Large intestine (tissue), 3 donors: ENCODE measurements at regions not wholly inside any gene's neighbourhood (a gene's known extent, or its start where the extent isn't known, plus 50 kb on each side); places are given as distances from the start of the nearest gene placed in this dataset.
A peak's percentile ranks its signal among the peaks of the same experiment; 100 is the strongest.

Source experiments
- DNase-seq, 2 donors: peaks; one replicate each; pipeline versions ENCODE4 v3.0.0 to v3.0.0-alpha.2; 2013
- H3K27ac ChIP-seq: one replicate; pipeline ENCODE4 v1.5.1; 2013; ENCODE audit warnings: low read length
- H3K27me3 ChIP-seq: 2 replicates; pipeline ENCODE4 v1.6.1; 2013; ENCODE audit warnings: low read length; ENCODE audit not compliant: control insufficient read depth, insufficient read depth
- H3K36me3 ChIP-seq: 2 replicates; pipeline ENCODE4 v1.6.1; 2013; ENCODE audit warnings: low read length; ENCODE audit not compliant: control insufficient read depth, insufficient read depth
- H3K4me1 ChIP-seq: one replicate; pipeline ENCODE4 v1.6.1; 2013; ENCODE audit warnings: low read length; ENCODE audit not compliant: control insufficient read depth, insufficient read depth
- H3K4me3 ChIP-seq: one replicate; pipeline ENCODE4 v1.5.1; 2013; ENCODE audit warnings: low read length
- H3K9me3 ChIP-seq: one replicate; pipeline ENCODE4 v1.6.1; 2013; ENCODE audit warnings: mild to moderate bottlenecking, low read depth, low read length, moderate library complexity; ENCODE audit not compliant: control insufficient read depth
- WGBS: methylation state at CpG from one replicate; pipeline ENCODE4 v1.1.5; 2013; ENCODE audit warnings: low lambda C conversion rate; ENCODE audit not compliant: insufficient coverage; 5-methylcytosine and 5-hydroxymethylcytosine counted together

GRCh38 chr10:28939281-28940157, 262.2 kb downstream of the BAMBI start:
- peak overlapping the region; percentile 14 for H3K4me3 ChIP-seq
- H3K36me3 ChIP-seq: no peaks in the 10 kb centered on the region
- peak overlapping the region; percentile 36 for H3K27ac ChIP-seq
- H3K9me3 ChIP-seq: peaks cover 3% of the 10 kb centered on the region
- H3K27me3 ChIP-seq: no peaks in the 10 kb centered on the region
- H3K4me1 ChIP-seq: peaks cover 5% of the 10 kb centered on the region
- peak; percentile 82 to 92 for DNase-seq
- 57% methylated on average over 4 of the region's 29 CpGs for WGBS

DNA sequence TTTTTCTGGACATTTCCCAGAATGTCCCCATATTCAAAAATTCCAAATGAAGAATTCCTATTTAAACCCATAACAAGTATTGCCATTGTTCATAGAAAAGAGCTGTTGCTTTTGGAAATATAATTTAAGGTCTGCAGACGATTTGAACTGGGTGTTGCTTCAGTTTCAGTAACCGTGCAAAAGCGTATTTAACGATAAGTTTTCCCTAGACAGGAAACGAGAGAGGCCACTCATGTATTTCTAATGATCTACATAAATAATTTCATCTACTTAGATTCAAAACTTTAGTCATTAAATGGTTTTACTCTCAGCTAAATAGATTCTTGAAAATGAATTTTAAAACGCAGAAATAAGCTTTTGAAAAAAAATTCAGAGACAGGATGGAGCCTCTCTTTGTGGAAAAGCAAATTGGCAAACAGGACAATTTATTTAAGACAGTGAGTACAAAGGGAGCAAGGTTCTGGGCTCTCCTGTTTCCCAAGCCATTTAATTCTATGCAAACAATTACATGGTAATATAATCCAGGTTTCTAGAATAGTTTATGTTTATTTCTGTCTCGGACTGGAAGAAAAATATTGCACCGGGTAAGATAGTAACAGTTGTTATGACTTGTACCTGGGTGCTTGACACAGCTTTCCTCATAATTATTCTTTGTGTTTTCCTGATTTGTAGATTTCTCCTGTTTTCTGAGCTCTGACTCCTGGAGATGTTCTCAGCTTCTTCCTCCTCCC, 263.0 kb downstream of the BAMBI start:
- Histone ChIP-seq H3K36me3 (no peaks in the 10 kb centered on the region), H3K9me3 (peaks cover 9% of the 10 kb centered on the region), H3K4me1 (peaks cover 5% of the 10 kb centered on the region), H3K4me3 (peak overlapping the region; percentile 14), H3K27me3 (no peaks in the 10 kb centered on the region), H3K27ac (peak overlapping the region; percentile 36)
- DNase-seq: peak in 1 of 2 donors; percentile 51
- 8% methylated on average over 4 of the region's 8 CpGs for WGBS

DNA sequence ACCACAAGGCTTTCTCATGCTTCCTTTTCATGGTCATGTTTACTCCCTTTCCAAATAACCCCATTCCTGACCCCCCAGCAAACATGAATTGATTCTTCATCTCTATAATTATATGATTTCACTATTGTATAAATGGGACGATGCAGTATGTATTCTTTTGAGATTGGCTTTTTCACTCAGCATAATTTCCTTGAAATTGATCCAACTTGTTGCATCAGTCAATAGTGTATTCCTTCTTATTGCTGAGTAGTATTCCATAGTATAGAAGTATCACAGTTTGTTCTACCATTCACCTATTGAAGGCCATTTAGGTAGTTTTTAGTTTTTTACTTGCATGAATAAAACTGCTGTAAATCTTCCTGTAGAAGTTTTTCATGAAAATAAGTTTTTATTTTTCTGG, 264.7 kb downstream of the BAMBI start:
- whole genome bisulfite sequencing: 100% methylated on average over 1 of the region's 1 CpG
- no peak overlapping the region for H3K27ac ChIP-seq

DNA sequence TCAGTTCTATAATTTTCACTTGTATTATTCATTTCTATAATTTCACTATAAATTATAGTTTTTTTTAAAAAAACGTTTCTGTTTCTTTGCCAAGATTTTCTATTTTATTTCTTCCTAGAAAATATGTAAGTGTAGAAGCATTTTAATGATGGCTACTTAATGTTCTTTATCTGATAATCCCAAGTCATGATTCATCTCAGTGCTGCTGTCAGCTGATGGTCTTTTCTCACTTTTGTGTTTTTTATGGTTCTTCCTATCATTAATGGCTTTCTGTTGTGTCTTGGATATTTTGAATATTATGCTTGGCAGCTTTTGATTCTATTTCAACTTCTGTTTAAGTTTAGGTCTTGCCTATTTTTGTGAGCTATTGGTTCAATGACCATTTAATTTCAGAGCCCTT, 268.6 kb downstream of the BAMBI start:
- no peak overlapping the region for H3K27ac ChIP-seq
- H3K9me3 ChIP-seq: peaks cover 9% of the 10 kb centered on the region
- 100% methylated on average over 1 of the region's 1 CpG for WGBS

More for the DNA sequence above, 264.7 kb downstream of the BAMBI start:
- Histone ChIP-seq H3K9me3 (peaks cover 9% of the 10 kb centered on the region), H3K36me3 (no peaks in the 10 kb centered on the region), H3K4me3 (no peak overlapping the region), H3K4me1 (peaks cover 5% of the 10 kb centered on the region), H3K27me3 (no peaks in the 10 kb centered on the region)
- no peak for DNase-seq

DNA sequence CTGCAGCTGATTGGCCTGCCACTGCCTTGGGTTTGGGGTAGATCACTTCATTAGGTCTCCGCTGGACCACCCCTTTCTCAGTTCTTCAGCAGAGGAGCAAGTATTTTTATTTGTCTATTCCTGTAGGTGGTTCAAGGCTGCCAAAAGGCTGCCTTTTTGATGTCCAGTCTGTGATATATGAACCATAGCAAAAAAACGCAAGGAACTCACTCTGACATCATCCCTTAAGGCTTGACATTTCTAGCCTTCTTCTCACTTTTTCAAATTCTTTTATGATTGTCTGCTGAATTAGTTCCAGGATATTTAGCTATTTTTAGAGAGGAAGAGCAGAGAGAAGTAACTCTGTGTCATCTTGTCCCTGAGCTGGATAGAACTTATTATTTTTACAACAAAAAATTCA, 269.2 kb downstream of the BAMBI start:
- Histone ChIP-seq H3K4me1 (no peaks in the 10 kb centered on the region), H3K27ac (no peak overlapping the region), H3K9me3 (peaks cover 9% of the 10 kb centered on the region), H3K36me3 (no peaks in the 10 kb centered on the region), H3K27me3 (no peaks in the 10 kb centered on the region), H3K4me3 (no peak overlapping the region)
- DNase-seq: no peak
- WGBS: no CpG with 5 or more reads among the region's 2 CpGs

More for the DNA sequence above, 268.6 kb downstream of the BAMBI start:
- DNase-seq: no peak
- no peaks in the 10 kb centered on the region for H3K36me3 ChIP-seq
- H3K27me3 ChIP-seq: no peaks in the 10 kb centered on the region
- no peak overlapping the region for H3K4me3 ChIP-seq
- H3K4me1 ChIP-seq: peaks cover under 1% of the 10 kb centered on the region

- Histone ChIP-seq H3K36me3 (no peaks in the 10 kb centered on the region), H3K4me3 (no peak overlapping the region), H3K9me3 (peaks cover 9% of the 10 kb centered on the region), H3K27ac (no peak overlapping the region), H3K27me3 (no peaks in the 10 kb centered on the region), H3K4me1 (no peaks in the 10 kb centered on the region)
- no CpG with 5 or more reads among the region's 6 CpGs for WGBS
- no peak for DNase-seq
These were observed 269.9 kb downstream of the BAMBI start for GRCh38 chr10:28947171-28947570.

DNA sequence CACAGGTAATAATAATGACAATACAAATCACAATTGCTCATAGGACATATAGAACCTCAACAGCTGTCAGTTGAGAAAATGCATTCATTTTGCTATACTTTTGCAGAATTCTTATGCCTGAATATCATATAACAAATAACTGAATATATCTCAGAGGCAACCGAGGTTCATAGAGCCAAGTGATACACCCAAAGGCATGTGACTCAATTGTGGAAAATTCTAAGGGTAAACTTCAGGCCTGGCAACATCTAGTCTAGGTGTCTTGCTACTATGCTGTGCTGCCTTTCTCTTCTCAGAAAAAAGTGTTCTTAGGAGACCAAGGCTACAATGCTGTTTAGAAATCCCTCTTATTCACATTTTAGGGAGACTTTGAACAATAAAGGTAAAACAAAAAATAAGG, 270.7 kb downstream of the BAMBI start:
- H3K4me1 ChIP-seq: no peaks in the 10 kb centered on the region
- no peaks in the 10 kb centered on the region for H3K27me3 ChIP-seq
- peaks cover 6% of the 10 kb centered on the region for H3K9me3 ChIP-seq
- H3K4me3 ChIP-seq: no peak overlapping the region
- DNase-seq: no peak
- no peaks in the 10 kb centered on the region for H3K36me3 ChIP-seq
- H3K27ac ChIP-seq: no peak overlapping the region
- WGBS: 80% methylated on average over 1 of the region's 1 CpG

- Histone ChIP-seq H3K4me1 (no peaks in the 10 kb centered on the region), H3K4me3 (no peak overlapping the region), H3K27ac (no peak overlapping the region), H3K27me3 (no peaks in the 10 kb centered on the region), H3K36me3 (no peaks in the 10 kb centered on the region), H3K9me3 (peaks cover 6% of the 10 kb centered on the region)
- DNase-seq: peak; percentile 11 to 52
- WGBS: 90% methylated on average over 2 of the region's 8 CpGs
These were observed 272.0 kb downstream of the BAMBI start for GRCh38 chr10:28949005-28950004.

DNA sequence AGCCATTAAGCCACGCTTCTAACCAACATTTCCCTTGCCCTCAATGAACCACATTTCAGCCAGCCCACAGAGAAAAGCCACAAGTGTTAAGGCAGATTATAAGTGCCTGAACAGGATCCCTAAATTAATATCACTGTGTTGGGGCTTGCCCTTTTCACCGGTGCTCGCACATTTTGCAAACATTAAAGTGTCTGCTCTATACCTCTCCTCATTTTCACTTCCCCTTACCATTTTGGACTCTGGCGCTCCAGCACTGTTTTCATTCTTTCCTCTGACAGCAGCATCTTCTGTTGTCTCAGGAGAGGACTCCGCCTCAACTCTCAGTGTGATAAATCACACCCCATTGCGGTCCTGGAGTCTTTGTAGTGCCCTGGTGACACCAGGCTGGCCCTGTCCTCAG, 274.2 kb downstream of the BAMBI start:
- DNase-seq: no peak
- Histone ChIP-seq H3K4me3 (no peak overlapping the region), H3K27ac (no peak overlapping the region), H3K36me3 (no peaks in the 10 kb centered on the region), H3K4me1 (no peaks in the 10 kb centered on the region), H3K9me3 (no peaks in the 10 kb centered on the region), H3K27me3 (no peaks in the 10 kb centered on the region)
- WGBS: no CpG with 5 or more reads among the region's 6 CpGs

GRCh38 chr10:28952523-28952922, 275.2 kb downstream of the BAMBI start:
- H3K4me3 ChIP-seq: no peak overlapping the region
- no peaks in the 10 kb centered on the region for H3K36me3 ChIP-seq
- H3K4me1 ChIP-seq: no peaks in the 10 kb centered on the region
- no peak for DNase-seq
- H3K27me3 ChIP-seq: no peaks in the 10 kb centered on the region
- H3K9me3 ChIP-seq: no peaks in the 10 kb centered on the region
- no peak overlapping the region for H3K27ac ChIP-seq
